Neuronal stem cell (in vitro differentiated cells): ENCODE measurements at regions not wholly inside any gene's neighbourhood (a gene's known extent, or its start where the extent isn't known, plus 50 kb on each side); places are given as distances from the start of the nearest gene placed in this dataset.

Experiments used
- DNase-seq: peaks from one replicate; pipeline ENCODE4 v3.0.0-alpha.2; 2013; ENCODE audit warnings: low spot score
- H2AFZ ChIP-seq: one replicate; pipeline ENCODE4 v1.6.1; 2013; ENCODE audit warnings: mild to moderate bottlenecking, low read length, inconsistent platforms
- H2AK5ac ChIP-seq: 2 replicates; pipeline ENCODE4 v1.6.1; 2013; ENCODE audit warnings: low read depth, mild to moderate bottlenecking, inconsistent platforms, low read length, moderate library complexity, mixed read lengths
- H2BK120ac ChIP-seq: 2 replicates; pipeline ENCODE4 v1.6.1; 2013; ENCODE audit warnings: low read depth, mild to moderate bottlenecking, inconsistent platforms, low read length, moderate library complexity, mixed read lengths
- H2BK12ac ChIP-seq: one replicate; pipeline ENCODE4 v1.6.1; 2013; ENCODE audit warnings: low read length, inconsistent platforms
- H2BK15ac ChIP-seq: 2 replicates; pipeline ENCODE4 v1.6.1; 2013; ENCODE audit warnings: mild to moderate bottlenecking, low read length, inconsistent platforms, mixed read lengths
- H2BK5ac ChIP-seq: one replicate; pipeline ENCODE4 v1.6.1; 2013; ENCODE audit warnings: inconsistent platforms, mild to moderate bottlenecking, low read length, moderate library complexity
- H3K14ac ChIP-seq: one replicate; pipeline ENCODE4 v1.6.1; 2013; ENCODE audit warnings: low read length, inconsistent platforms
- H3K18ac ChIP-seq: 2 replicates; pipeline ENCODE4 v1.6.1; 2013; ENCODE audit warnings: low read length, inconsistent platforms
- H3K23ac ChIP-seq: 2 replicates; pipeline ENCODE4 v1.6.1; 2013; ENCODE audit warnings: low read depth, mild to moderate bottlenecking, mixed read lengths, low read length, inconsistent platforms; ENCODE audit not compliant: poor library complexity
- H3K27ac ChIP-seq: replicated peaks from 3 replicates; pipeline ENCODE4 v1.5.1; 2013; ENCODE audit warnings: low read length, inconsistent platforms
- H3K27me3 ChIP-seq, 3 experiments: 2 replicates each; pipeline ENCODE4 v1.6.1; 2013; ENCODE audit warnings: low read length in 3 of 3, mild to moderate bottlenecking in 2 of 3, inconsistent platforms in 1 of 3, low read depth in 1 of 3, mixed read lengths in 1 of 3, moderate library complexity in 1 of 3; ENCODE audit not compliant: control insufficient read depth in 3 of 3, insufficient read depth in 3 of 3
- H3K36me3 ChIP-seq, 2 donors: replicated peaks in 1 of 2; 2 replicates each; pipeline ENCODE4 v1.6.1; 2013; ENCODE audit warnings: low read length in 2 of 2; ENCODE audit not compliant: control insufficient read depth in 2 of 2, insufficient read depth in 2 of 2
- H3K4ac ChIP-seq: 2 replicates; pipeline ENCODE4 v1.6.1; 2013; ENCODE audit warnings: inconsistent platforms, mild to moderate bottlenecking, low read length, moderate library complexity
- H3K4me1 ChIP-seq, 2 donors: 1 replicate in 1 of 2; 2 replicates in 1 of 2; pipeline ENCODE4 v1.6.1; 2013; ENCODE audit warnings: low read length in 2 of 2, low read depth in 1 of 2; ENCODE audit not compliant: control insufficient read depth in 2 of 2, insufficient read depth in 1 of 2
- H3K4me2 ChIP-seq: one replicate; pipeline ENCODE4 v1.6.1; 2013; ENCODE audit warnings: mild to moderate bottlenecking, low read length, inconsistent platforms; ENCODE audit not compliant: insufficient read depth, poor library complexity, severe bottlenecking
- H3K4me3 ChIP-seq, 2 donors: 2 replicates each; pipeline ENCODE4 v1.5.1; 2013; ENCODE audit warnings: low read length in 2 of 2, mild to moderate bottlenecking in 2 of 2, inconsistent platforms in 1 of 2, moderate library complexity in 1 of 2
- H3K79me1 ChIP-seq: one replicate; pipeline ENCODE4 v1.6.1; 2013; ENCODE audit warnings: low read depth, mild to moderate bottlenecking, inconsistent platforms, low read length, moderate library complexity
- H3K9ac ChIP-seq: one replicate; pipeline ENCODE4 v1.6.1; 2013; ENCODE audit warnings: mild to moderate bottlenecking, low read depth, low read length, inconsistent platforms; ENCODE audit not compliant: poor library complexity
- H3K9me3 ChIP-seq, 2 donors: replicated peaks in 1 of 2; 2 replicates each; pipeline versions ENCODE3 to v1.6.1; 2013; ENCODE audit warnings: low read length in 2 of 2, mild to moderate bottlenecking in 2 of 2, inconsistent platforms in 1 of 2, low read depth in 1 of 2, mixed read lengths in 1 of 2, moderate library complexity in 1 of 2; ENCODE audit not compliant: control insufficient read depth in 2 of 2, insufficient read depth in 1 of 2
- H4K8ac ChIP-seq: one replicate; pipeline ENCODE4 v1.6.1; 2013; ENCODE audit warnings: low read depth, mild to moderate bottlenecking, inconsistent platforms, low read length, moderate library complexity
- H4K91ac ChIP-seq: one replicate; pipeline ENCODE4 v1.6.1; 2013; ENCODE audit warnings: low read length, low read depth, mild to moderate bottlenecking, inconsistent platforms; ENCODE audit not compliant: poor library complexity
- WGBS, 2 donors: extraction: QIAGEN DNeasy Blood & Tissue Kit; methylation state at CpG; one replicate each; pipeline ENCODE4 v1.1.7; 2013; ENCODE audit warnings: missing lambda C conversion rate in 2 of 2, mixed read lengths in 1 of 2; ENCODE audit not compliant: insufficient read length in 2 of 2, insufficient replicate concordance in 1 of 2; ENCODE audit errors: extremely low coverage in 2 of 2; 5-methylcytosine and 5-hydroxymethylcytosine counted together

DNA sequence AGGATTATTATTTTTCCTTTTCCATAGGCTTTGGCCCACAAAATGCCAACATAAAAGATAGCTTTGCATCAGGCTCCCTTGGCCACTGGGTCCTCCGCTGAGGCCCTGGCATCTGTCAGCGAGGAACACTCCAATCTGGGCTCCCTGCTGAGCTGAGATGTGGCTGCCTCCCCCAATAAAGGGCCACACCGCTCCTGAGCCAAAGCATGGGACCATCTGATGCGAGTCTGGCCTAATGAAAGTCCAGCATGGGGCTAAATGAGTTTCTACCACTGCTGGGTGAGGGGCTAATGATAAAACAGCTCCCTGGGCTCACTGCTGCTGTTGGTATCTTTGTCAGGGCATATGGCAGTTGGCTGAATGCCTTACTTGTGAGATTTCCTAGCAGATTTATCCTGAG lies 817.5 kb upstream of the SLC35B3 start:
- Histone ChIP-seq H2BK5ac (no peak overlapping the region), H2AFZ (no peak overlapping the region), H2AK5ac (no peak overlapping the region), H2BK15ac (no peak overlapping the region), H2BK120ac (no peak overlapping the region), H3K18ac (peak overlapping the region; percentile 24), H3K4me2 (no peak overlapping the region), H3K14ac (no peak overlapping the region), H3K4ac (no peak overlapping the region), H2BK12ac (no peak overlapping the region), H4K91ac (no peak overlapping the region), H3K79me1 (no peaks in the 10 kb centered on the region), H3K23ac (no peak overlapping the region), H4K8ac (no peak overlapping the region), H3K4me1 (peaks cover 0 to 10% of the 10 kb centered on the region in 2 donors), H3K9ac (no peak overlapping the region), H3K27me3 (peaks cover 0 to 2% (median 0%) of the 10 kb centered on the region in 3 experiments), H3K27ac (no peak overlapping the region), H3K4me3 (no peak overlapping the region), H3K9me3 (no peaks in the 10 kb centered on the region), H3K36me3 (no peaks in the 10 kb centered on the region)
- WGBS, 2 donors, result no CpG with 5 or more reads among the region's 4 CpGs
- no peak for DNase-seq

DNA sequence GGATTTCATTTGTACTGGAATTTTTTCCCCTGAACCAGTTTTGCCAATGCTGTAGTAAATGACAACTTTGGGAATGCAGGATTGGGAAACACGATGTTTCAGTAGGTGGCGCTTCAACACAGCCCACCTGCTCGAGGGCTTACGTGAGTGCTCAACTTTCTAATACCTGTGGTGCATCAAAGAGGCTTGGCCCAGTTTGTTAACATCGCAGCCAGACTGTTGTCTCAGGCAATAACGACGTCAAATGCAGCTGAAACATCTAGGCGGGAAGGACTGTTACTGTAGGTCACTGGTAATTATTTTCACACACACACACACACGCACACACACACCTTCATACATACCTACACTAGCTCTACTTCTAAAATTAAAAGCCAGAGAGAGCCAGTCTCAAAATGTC lies 815.5 kb upstream of the SLC35B3 start:
- Histone ChIP-seq H3K9me3 (no peaks in the 10 kb centered on the region), H4K91ac (no peak overlapping the region), H3K79me1 (no peaks in the 10 kb centered on the region), H3K36me3 (no peaks in the 10 kb centered on the region), H2BK120ac (no peak overlapping the region), H4K8ac (no peak overlapping the region), H3K4me3 (no peak overlapping the region), H2BK15ac (no peak overlapping the region), H3K4me2 (no peak overlapping the region), H2AFZ (no peak overlapping the region), H3K27ac (no peak overlapping the region), H2BK12ac (no peak overlapping the region), H2AK5ac (no peak overlapping the region), H3K14ac (no peak overlapping the region), H3K23ac (no peak overlapping the region), H3K27me3 (peaks cover 0 to 4% (median 0%) of the 10 kb centered on the region in 3 experiments), H2BK5ac (no peak overlapping the region), H3K4me1 (peaks cover 0 to 10% of the 10 kb centered on the region in 2 donors), H3K9ac (no peak overlapping the region), H3K18ac (no peak overlapping the region), H3K4ac (no peak overlapping the region)
- DNase-seq, result peak; percentile 59
- WGBS, 2 donors, result no CpG with 5 or more reads among the region's 9 CpGs

DNA sequence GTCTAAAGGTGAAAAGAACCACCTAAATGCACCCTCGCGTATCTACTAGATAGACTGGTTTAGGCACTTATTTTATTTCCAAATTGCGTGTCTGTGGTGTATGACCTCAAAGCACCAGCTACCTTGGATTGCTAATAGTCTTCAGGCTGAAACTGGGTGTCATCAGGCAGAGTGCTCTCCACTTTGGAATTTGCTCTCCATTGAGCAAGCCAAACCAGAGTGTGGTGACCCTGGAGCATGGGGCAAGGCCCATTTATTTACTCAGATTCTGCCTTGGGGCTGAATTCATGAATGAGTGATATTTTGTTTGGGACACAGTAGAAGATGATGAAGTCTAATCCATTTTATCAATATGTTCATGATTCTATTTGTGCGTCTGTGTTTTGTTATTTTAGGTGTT lies 812.8 kb upstream of the SLC35B3 start:
- no peak overlapping the region for H3K23ac ChIP-seq
- peaks cover 0 to 4% (median 0%) of the 10 kb centered on the region in 3 experiments for H3K27me3 ChIP-seq
- H3K4me2 ChIP-seq, result no peak overlapping the region
- no peak overlapping the region for H3K4ac ChIP-seq
- peaks cover 0 to 10% of the 10 kb centered on the region in 2 donors for H3K4me1 ChIP-seq
- WGBS, 2 donors, result no CpG with 5 or more reads among the region's 4 CpGs
- H2AFZ ChIP-seq, result no peak overlapping the region
- H3K79me1 ChIP-seq, result no peaks in the 10 kb centered on the region
- no peak overlapping the region for H2BK5ac ChIP-seq
- no peak overlapping the region for H3K9ac ChIP-seq
- H2AK5ac ChIP-seq, result no peak overlapping the region
- H2BK120ac ChIP-seq, result no peak overlapping the region
- no peak overlapping the region for H3K18ac ChIP-seq
- DNase-seq, result no peak
- H2BK15ac ChIP-seq, result no peak overlapping the region
- no peak overlapping the region for H3K14ac ChIP-seq
- H2BK12ac ChIP-seq, result no peak overlapping the region
- no peaks in the 10 kb centered on the region for H3K9me3 ChIP-seq
- no peak overlapping the region for H3K4me3 ChIP-seq
- no peak overlapping the region for H4K91ac ChIP-seq
- H4K8ac ChIP-seq, result no peak overlapping the region
- no peaks in the 10 kb centered on the region for H3K36me3 ChIP-seq
- no peak overlapping the region for H3K27ac ChIP-seq

DNA sequence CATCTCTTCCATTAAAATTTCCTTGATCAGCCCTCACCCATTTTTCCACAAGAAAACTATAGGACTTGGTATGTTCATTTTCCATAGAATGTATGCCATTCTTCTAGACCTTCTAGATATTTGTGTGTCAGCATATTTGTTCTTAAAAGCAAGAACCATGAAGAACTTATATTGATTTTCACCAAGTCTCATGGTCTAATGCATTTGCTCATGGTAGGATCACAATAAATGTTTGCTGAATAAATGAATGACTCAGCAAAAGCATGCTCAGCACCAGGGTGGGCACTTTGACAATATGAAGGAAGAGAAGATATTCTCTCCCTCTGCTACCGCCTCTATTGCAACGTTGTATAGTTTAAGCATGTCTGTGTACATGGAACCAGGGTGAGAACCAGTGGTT lies 805.5 kb upstream of the SLC35B3 start:
- Histone ChIP-seq H3K14ac (no peak overlapping the region), H2BK15ac (no peak overlapping the region), H3K36me3 (no peaks in the 10 kb centered on the region), H2BK120ac (no peak overlapping the region), H3K79me1 (no peaks in the 10 kb centered on the region), H3K9me3 (no peaks in the 10 kb centered on the region), H2BK5ac (no peak overlapping the region), H4K8ac (no peak overlapping the region), H3K18ac (no peak overlapping the region), H2BK12ac (no peak overlapping the region), H3K4me1 (no peaks in the 10 kb centered on the region), H3K4ac (no peak overlapping the region), H3K9ac (no peak overlapping the region), H3K4me3 (no peak overlapping the region), H4K91ac (no peak overlapping the region), H3K27me3 (no peaks in the 10 kb centered on the region), H3K27ac (no peak overlapping the region), H3K4me2 (no peak overlapping the region), H3K23ac (no peak overlapping the region), H2AFZ (no peak overlapping the region), H2AK5ac (no peak overlapping the region)
- DNase-seq, result no peak
- no CpG with 5 or more reads among the region's 2 CpGs for WGBS, 2 donors
